MM.1S (cell line): ENCODE measurements at regions not wholly inside any gene's neighbourhood (a gene's known extent, or its start where the extent isn't known, plus 50 kb on each side); places are given as distances from the start of the nearest gene placed in this dataset.

Source experiments
- DNase-seq: peaks from one replicate; pipeline ENCODE4 v3.0.0-alpha.2; 2015
- H2AFZ ChIP-seq: fragments of 300-600 bp; sonication (generic); 2 replicates; pipeline ENCODE4 v1.6.0; 2016; ENCODE audit warnings: antibody characterized with exemption, low read length
- H3F3A ChIP-seq: fragments of 300-600 bp; sonication (generic); 2 replicates; pipeline ENCODE4 v1.6.1; 2016; ENCODE audit warnings: mild to moderate bottlenecking, antibody characterized with exemption, low read length, moderate library complexity, mixed read lengths; ENCODE audit not compliant: insufficient read depth
- H3K27ac ChIP-seq: fragments of 300-600 bp; sonication (generic); 2 replicates; pipeline ENCODE4 v1.5.1; 2016; ENCODE audit warnings: mild to moderate bottlenecking, low read length
- H3K27me3 ChIP-seq: fragments of 300-600 bp; sonication (generic); replicated peaks from 2 replicates; pipeline ENCODE4 v1.6.0; 2016; ENCODE audit warnings: low read length; ENCODE audit not compliant: insufficient read depth
- H3K36me3 ChIP-seq: fragments of 300-600 bp; sonication (generic); replicated peaks from 2 replicates; pipeline ENCODE4 v1.6.1; 2016; ENCODE audit warnings: mild to moderate bottlenecking, low read length, mixed read lengths; ENCODE audit not compliant: insufficient read depth
- H3K4me1 ChIP-seq: fragments of 300-600 bp; sonication (generic); 2 replicates; pipeline ENCODE4 v1.6.1; 2016; ENCODE audit warnings: low read length, mixed read lengths
- H3K4me2 ChIP-seq: fragments of 300-600 bp; sonication (generic); 2 replicates; pipeline ENCODE4 v1.6.0; 2016; ENCODE audit warnings: low read depth, low read length
- H3K4me3 ChIP-seq: fragments of 300-600 bp; sonication (generic); 2 replicates; pipeline ENCODE4 v1.5.1; 2016; ENCODE audit warnings: low read length, mixed read lengths
- H3K79me2 ChIP-seq: fragments of 300-600 bp; sonication (generic); 2 replicates; pipeline ENCODE4 v1.6.1; 2016; ENCODE audit warnings: mixed run types, low read length, mixed read lengths
- H3K9ac ChIP-seq: fragments of 300-600 bp; sonication (generic); 2 replicates; pipeline ENCODE4 v1.6.1; 2016; ENCODE audit warnings: low read length, mixed read lengths
- H3K9me2 ChIP-seq: fragments of 300-600 bp; sonication (generic); replicated peaks from 2 replicates; pipeline ENCODE4 v1.6.1; 2016; ENCODE audit warnings: mild to moderate bottlenecking, low read length, mixed read lengths; ENCODE audit not compliant: insufficient read depth
- H3K9me3 ChIP-seq: fragments of 300-600 bp; sonication (generic); replicated peaks from 2 replicates; pipeline ENCODE4 v1.6.1; 2016; ENCODE audit warnings: mild to moderate bottlenecking, low read length, mixed read lengths; ENCODE audit not compliant: insufficient read depth
- H4K20me1 ChIP-seq: fragments of 300-600 bp; sonication (generic); 2 replicates; pipeline ENCODE4 v1.6.1; 2016; ENCODE audit warnings: mild to moderate bottlenecking, low read length, moderate library complexity, mixed read lengths; ENCODE audit not compliant: insufficient read depth
- CTCF ChIP-seq: fragments of 300-600 bp; sonication (generic); IDR thresholded peaks from 2 replicates; pipeline ENCODE4 v1.5.1; 2016; ENCODE audit warnings: antibody characterized with exemption, low read length, mixed read lengths
- EZH2 ChIP-seq: fragments of 300-600 bp; sonication (generic); optimal IDR thresholded peaks from 2 replicates; pipeline ENCODE3; 2017; ENCODE audit warnings: low read depth, mild to moderate bottlenecking, antibody characterized with exemption, low read length, mixed read lengths
- EZH2phosphoT487 ChIP-seq: fragments of 300-600 bp; sonication (generic); IDR thresholded peaks from 2 replicates; pipeline ENCODE4 v1.6.1; 2018; ENCODE audit warnings: antibody characterized with exemption, low read length

- no peaks in the 10 kb centered on the region for H3K36me3 ChIP-seq
- no peaks in the 10 kb centered on the region for H3K9me3 ChIP-seq
- H3K27ac ChIP-seq, result no peak overlapping the region
- no peak overlapping the region for H3K4me3 ChIP-seq
- H4K20me1 ChIP-seq, result no peaks in the 10 kb centered on the region
- H3K9ac ChIP-seq, result no peak overlapping the region
- H3F3A ChIP-seq, result no peaks in the 10 kb centered on the region
- H3K27me3 ChIP-seq, result no peaks in the 10 kb centered on the region
- H2AFZ ChIP-seq, result no peak overlapping the region
- TF ChIP-seq CTCF, result no peak
- no peak for TF ChIP-seq EZH2
- TF ChIP-seq EZH2phosphoT487, result no peak
- DNase-seq, result no peak
- no peak overlapping the region for H3K4me2 ChIP-seq
- H3K79me2 ChIP-seq, result no peaks in the 10 kb centered on the region
- no peaks in the 10 kb centered on the region for H3K4me1 ChIP-seq
- H3K9me2 ChIP-seq, result no peaks in the 10 kb centered on the region
Measured at GRCh38 chr14:83133981-83134645, 1600.5 kb upstream of the SEL1L start.

GRCh38 chr14:83140756-83141155 is 1607.1 kb upstream of the SEL1L start:
- Histone ChIP-seq H4K20me1 (no peaks in the 10 kb centered on the region), H3K4me3 (no peak overlapping the region), H3K36me3 (no peaks in the 10 kb centered on the region), H3K9me3 (no peaks in the 10 kb centered on the region), H3K79me2 (no peaks in the 10 kb centered on the region), H3K27ac (no peak overlapping the region), H3K4me1 (no peaks in the 10 kb centered on the region), H3F3A (no peaks in the 10 kb centered on the region), H3K27me3 (no peaks in the 10 kb centered on the region), H2AFZ (no peak overlapping the region), H3K9me2 (no peaks in the 10 kb centered on the region), H3K4me2 (no peak overlapping the region), H3K9ac (no peak overlapping the region)
- no peak for DNase-seq
- TF ChIP-seq EZH2, result no peak
- TF ChIP-seq CTCF, result no peak
- no peak for TF ChIP-seq EZH2phosphoT487

- Histone ChIP-seq H3K9ac (no peak overlapping the region), H4K20me1 (no peaks in the 10 kb centered on the region), H3K36me3 (no peaks in the 10 kb centered on the region), H3F3A (no peaks in the 10 kb centered on the region), H2AFZ (no peak overlapping the region), H3K4me3 (no peak overlapping the region), H3K9me3 (no peaks in the 10 kb centered on the region), H3K79me2 (no peaks in the 10 kb centered on the region), H3K9me2 (no peaks in the 10 kb centered on the region), H3K4me1 (no peaks in the 10 kb centered on the region), H3K27ac (no peak overlapping the region), H3K4me2 (no peak overlapping the region), H3K27me3 (no peaks in the 10 kb centered on the region)
- no peak for TF ChIP-seq CTCF
- TF ChIP-seq EZH2, result no peak
- no peak for TF ChIP-seq EZH2phosphoT487
- no peak for DNase-seq
Measured at GRCh38 chr14:83147006-83147405, 1613.4 kb upstream of the SEL1L start.
